ENCODE measurements at regions not wholly inside any gene's neighbourhood (a gene's known extent, or its start where the extent isn't known, plus 50 kb on each side); places are given as distances from the start of the nearest gene placed in this dataset.

DNA sequence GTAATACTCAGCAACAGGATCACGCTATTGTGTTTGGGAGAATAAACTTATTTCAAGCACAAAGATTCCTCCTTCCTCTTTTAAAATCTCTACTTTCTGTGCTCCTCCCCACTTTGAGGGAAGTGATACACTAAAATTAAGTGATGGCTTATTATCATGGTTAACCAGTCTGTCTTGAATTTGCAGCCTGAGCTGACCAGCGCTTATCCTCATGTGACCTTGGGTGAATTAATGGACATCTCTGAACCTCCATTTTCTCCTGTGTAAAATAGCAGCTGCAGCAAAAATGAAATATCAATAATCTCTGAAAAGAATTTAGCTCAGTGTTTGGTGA lies 222.6 kb downstream of the BCAS1 start:
- Histone ChIP-seq H3K27ac (no peak overlapping the region), H3K4me1 (no peaks in the 10 kb centered on the region)
- no peak for DNase-seq

DNA sequence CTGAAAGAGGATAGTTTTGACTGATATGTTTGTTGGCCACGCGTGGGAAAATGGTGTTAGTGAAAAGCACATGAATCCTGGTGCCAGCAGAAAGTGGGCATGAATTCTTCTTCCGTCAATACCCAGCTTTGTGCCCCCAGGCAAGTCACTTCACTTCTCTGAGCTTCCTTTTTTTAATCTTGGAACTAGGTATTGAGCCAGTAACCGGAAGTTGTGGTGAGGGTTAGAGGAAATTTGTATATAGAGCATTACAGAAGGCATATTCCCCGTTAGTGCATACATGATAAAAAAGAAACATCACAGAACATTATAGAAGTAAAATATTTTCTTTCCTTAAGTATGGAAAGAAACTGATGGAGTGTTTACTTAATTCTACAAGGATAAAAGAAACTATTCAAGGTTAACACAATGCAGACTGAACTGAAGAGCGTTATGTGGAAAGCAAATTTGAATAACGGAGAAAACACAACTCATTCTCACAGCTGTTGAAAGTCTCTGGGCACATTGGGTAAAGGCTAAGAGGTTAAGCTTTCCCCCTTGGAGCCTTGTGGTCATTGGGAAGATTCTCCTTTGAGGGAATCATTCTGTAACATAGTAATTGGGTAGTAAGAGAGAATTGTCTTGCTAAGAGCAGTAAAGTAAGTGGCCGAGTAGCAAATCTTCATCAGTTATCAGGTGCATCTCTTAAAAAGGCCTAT lies 223.1 kb downstream of the BCAS1 start:
- no peak for DNase-seq
- H3K27ac ChIP-seq: no peak overlapping the region

More for the DNA sequence above, 222.6 kb downstream of the BCAS1 start:
- intact Hi-C loops (cut with DNase I; ENCODE audit: low total_unique reads): no loop called here
- no peak overlapping the region for H3K4me3 ChIP-seq
- H3K9me3 ChIP-seq: no peaks in the 10 kb centered on the region
- H3K36me3 ChIP-seq: no peaks in the 10 kb centered on the region
- no peaks in the 10 kb centered on the region for H3K27me3 ChIP-seq
- TF ChIP-seq, protein P1, sequence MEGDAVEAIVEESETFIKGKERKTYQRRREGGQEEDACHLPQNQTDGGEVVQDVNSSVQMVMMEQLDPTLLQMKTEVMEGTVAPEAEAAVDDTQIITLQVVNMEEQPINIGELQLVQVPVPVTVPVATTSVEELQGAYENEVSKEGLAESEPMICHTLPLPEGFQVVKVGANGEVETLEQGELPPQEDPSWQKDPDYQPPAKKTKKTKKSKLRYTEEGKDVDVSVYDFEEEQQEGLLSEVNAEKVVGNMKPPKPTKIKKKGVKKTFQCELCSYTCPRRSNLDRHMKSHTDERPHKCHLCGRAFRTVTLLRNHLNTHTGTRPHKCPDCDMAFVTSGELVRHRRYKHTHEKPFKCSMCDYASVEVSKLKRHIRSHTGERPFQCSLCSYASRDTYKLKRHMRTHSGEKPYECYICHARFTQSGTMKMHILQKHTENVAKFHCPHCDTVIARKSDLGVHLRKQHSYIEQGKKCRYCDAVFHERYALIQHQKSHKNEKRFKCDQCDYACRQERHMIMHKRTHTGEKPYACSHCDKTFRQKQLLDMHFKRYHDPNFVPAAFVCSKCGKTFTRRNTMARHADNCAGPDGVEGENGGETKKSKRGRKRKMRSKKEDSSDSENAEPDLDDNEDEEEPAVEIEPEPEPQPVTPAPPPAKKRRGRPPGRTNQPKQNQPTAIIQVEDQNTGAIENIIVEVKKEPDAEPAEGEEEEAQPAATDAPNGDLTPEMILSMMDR (IDR thresholded peaks at IDR 0.05): no peak

DNA sequence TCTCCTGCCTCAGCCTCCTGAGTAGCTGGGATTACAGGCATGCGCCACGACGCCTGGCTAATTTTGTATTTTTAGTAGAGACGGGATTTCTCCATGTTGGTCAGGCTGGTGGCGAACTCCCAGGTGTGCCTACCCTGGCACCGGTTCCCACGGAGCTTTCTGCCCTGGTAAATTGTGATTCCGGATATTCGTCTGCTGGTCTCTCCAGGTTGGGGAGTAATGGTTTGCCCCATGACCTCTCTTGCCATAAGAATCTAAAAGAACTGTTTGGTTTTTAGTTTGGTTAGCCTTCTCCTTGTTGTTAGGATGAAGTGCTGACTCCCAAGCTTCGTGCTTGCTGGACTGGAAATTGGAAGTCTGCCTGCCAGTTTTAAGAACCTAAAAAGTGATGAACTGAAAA lies 223.8 kb downstream of the BCAS1 start:
- no peaks in the 10 kb centered on the region for H3K27me3 ChIP-seq
- intact Hi-C loops (cut with DNase I; ENCODE audit: low total_unique reads): no loop called here
- no peak overlapping the region for H3K4me3 ChIP-seq
- no peak for DNase-seq
- H3K4me1 ChIP-seq: no peaks in the 10 kb centered on the region
- no peak overlapping the region for H3K27ac ChIP-seq
- no peaks in the 10 kb centered on the region for H3K36me3 ChIP-seq
- TF ChIP-seq, protein P1 (IDR thresholded peaks at IDR 0.05): no peak
- no peaks in the 10 kb centered on the region for H3K9me3 ChIP-seq

More for the DNA sequence above, 223.1 kb downstream of the BCAS1 start:
- Histone ChIP-seq H3K4me3 (no peak overlapping the region), H3K4me1 (no peaks in the 10 kb centered on the region), H3K27me3 (no peaks in the 10 kb centered on the region), H3K36me3 (no peaks in the 10 kb centered on the region), H3K9me3 (no peaks in the 10 kb centered on the region)
- intact Hi-C loops (cut with DNase I; ENCODE audit: low total_unique reads): no loop called here
- TF ChIP-seq, protein P1 (IDR thresholded peaks at IDR 0.05): no peak

DNA sequence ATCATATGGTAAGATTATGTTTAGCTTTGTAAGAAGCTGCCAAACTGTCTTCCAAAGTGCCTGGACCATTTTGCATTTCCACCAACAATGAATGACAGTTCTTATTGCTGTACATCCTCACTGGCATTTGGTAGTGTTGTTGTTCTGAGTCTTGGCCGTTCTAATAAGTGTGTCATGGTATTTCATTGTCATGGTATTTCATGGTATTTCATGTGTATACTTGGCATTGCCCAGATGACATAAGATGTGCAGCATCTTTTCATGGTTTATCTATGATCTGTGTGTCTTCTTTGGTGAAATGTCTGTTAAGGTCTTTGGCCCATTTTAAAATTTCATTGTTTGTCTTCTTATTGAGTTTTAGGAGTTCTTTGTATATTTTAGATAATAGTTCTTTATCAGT lies 224.4 kb downstream of the BCAS1 start:
- no peak overlapping the region for H3K27ac ChIP-seq
- DNase-seq: no peak
- no peaks in the 10 kb centered on the region for H3K9me3 ChIP-seq
- intact Hi-C loops (cut with DNase I; ENCODE audit: low total_unique reads): no loop called here
- TF ChIP-seq, protein P1 (IDR thresholded peaks at IDR 0.05): no peak
- no peak overlapping the region for H3K4me3 ChIP-seq
- no peaks in the 10 kb centered on the region for H3K27me3 ChIP-seq
- no peaks in the 10 kb centered on the region for H3K36me3 ChIP-seq
- no peaks in the 10 kb centered on the region for H3K4me1 ChIP-seq

DNA sequence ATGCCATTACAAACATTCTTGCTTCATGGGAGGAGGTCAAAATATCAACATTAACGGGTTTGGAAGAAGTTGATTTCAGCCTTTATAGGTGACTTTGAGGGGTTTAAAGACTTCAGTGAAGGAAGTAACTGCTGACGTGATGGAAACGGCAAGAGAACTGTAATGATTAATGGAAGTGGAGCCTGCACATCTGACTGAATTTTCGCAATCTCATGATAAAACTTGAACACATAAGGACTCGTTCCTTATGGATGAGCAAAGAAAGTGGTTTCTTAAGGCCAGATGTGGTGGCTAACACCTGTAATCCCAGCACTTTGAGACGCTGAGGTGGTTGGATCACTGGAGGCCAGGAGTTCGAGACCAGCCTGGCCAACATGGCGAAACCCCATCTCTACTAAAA lies 226.1 kb downstream of the BCAS1 start:
- no peak for DNase-seq
- intact Hi-C loops (cut with DNase I; ENCODE audit: low total_unique reads): no loop called here

More for the DNA sequence above, 226.1 kb downstream of the BCAS1 start:
- Histone ChIP-seq H3K36me3 (no peaks in the 10 kb centered on the region), H3K27me3 (no peaks in the 10 kb centered on the region), H3K9me3 (no peaks in the 10 kb centered on the region), H3K27ac (no peak overlapping the region), H3K4me1 (no peaks in the 10 kb centered on the region), H3K4me3 (no peak overlapping the region)
- TF ChIP-seq, protein P1 (IDR thresholded peaks at IDR 0.05): no peak
